HEK293 (cell line): ENCODE measurements at regions not wholly inside any gene's neighbourhood (a gene's known extent, or its start where the extent isn't known, plus 50 kb on each side); places are given as distances from the start of the nearest gene placed in this dataset.

Experiments
- BCL11A ChIP-seq: fragments of 450-650 bp; formaldehyde crosslinking; IDR thresholded peaks from 2 replicates; pipeline ENCODE4 v1.5.1; 2016; ENCODE audit warnings: low read depth, missing biosample characterization, missing genetic modification characterization
- CTCF ChIP-seq: fragments of 450-650 bp; formaldehyde crosslinking; IDR thresholded peaks from 2 replicates; pipeline ENCODE4 v1.5.1; 2016; ENCODE audit warnings: missing biosample characterization, missing genetic modification characterization
- YY1 ChIP-seq: fragments of 450-650 bp; formaldehyde crosslinking; IDR thresholded peaks from 2 replicates; pipeline ENCODE4 v1.5.1; 2018; ENCODE audit warnings: missing biosample characterization, missing genetic modification characterization
- ZNF24 ChIP-seq: fragments of 450-650 bp; formaldehyde crosslinking; IDR thresholded peaks from 2 replicates; pipeline ENCODE4 v1.5.1; 2016; ENCODE audit warnings: missing biosample characterization, missing genetic modification characterization
- ZNF266 ChIP-seq: fragments of 450-650 bp; formaldehyde crosslinking; IDR thresholded peaks from 2 replicates; pipeline ENCODE4 v1.5.1; 2016; ENCODE audit warnings: missing biosample characterization, missing genetic modification characterization, low read depth
- TF ChIP-seq, protein P1 (sequence below): fragments of 450-650 bp; formaldehyde crosslinking; IDR thresholded peaks from 2 replicates; pipeline ENCODE4 v1.5.1; 2016; ENCODE audit warnings: missing biosample characterization, missing genetic modification characterization, low read depth

DNA sequence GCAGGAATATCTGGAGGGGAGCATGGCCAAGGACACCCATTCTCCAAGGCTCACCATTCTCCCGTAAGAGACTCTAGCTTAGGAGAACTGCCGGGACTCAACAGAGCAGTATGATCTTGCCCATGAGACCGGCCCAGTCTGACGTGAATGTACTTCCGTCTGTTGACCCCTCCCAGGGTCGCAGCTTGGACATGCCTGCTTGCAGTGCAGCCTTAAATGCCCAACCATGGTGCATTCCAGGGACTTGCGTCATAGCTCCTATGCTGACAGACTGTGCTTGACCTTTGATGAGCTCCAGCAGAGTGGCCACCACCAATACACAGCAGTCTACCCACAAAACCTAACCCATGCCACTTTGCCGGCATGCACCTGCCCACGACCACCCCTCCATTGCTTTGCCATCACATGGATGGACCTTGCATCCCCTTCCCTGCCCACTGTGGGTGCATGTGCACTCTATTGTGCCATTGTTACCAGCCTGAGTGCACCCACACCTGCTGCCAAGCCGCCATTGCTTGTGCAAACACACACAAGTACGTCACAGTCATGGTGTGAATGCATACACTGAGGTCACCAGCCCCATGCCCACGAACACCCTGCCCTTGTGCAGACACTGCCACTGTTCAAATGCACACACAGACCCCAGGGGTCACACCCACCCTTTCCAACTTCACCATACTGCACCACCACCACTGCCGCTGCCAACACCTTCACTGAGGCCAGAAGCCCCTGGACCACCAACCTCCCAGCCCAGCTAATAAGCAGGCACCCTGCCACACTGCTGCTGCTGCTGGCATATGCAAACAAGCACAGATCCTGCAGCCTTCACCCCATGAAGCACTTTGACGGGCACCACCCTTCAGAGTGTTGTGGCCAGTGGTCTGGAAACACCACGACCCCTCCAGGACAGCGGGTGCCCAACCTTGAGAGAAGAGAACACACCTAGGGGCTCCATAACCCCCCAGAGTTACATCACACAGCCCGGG, 1141.3 kb downstream of the BRINP3 start:
- TF ChIP-seq, protein P1, sequence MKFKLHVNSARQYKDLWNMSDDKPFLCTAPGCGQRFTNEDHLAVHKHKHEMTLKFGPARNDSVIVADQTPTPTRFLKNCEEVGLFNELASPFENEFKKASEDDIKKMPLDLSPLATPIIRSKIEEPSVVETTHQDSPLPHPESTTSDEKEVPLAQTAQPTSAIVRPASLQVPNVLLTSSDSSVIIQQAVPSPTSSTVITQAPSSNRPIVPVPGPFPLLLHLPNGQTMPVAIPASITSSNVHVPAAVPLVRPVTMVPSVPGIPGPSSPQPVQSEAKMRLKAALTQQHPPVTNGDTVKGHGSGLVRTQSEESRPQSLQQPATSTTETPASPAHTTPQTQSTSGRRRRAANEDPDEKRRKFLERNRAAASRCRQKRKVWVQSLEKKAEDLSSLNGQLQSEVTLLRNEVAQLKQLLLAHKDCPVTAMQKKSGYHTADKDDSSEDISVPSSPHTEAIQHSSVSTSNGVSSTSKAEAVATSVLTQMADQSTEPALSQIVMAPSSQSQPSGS (tag by site-specific recombination): no peak
- TF ChIP-seq CTCF (no peak), ZNF24 (tag by site-specific recombination) (no peak), ZNF266 (no peak), YY1 (no peak), BCL11A (tag by site-specific recombination) (no peak)
